SU-DHL-6 (cell line): ENCODE measurements at regions not wholly inside any gene's neighbourhood (a gene's known extent, or its start where the extent isn't known, plus 50 kb on each side); places are given as distances from the start of the nearest gene placed in this dataset.

Experiments used
- H2AFZ ChIP-seq: fragments of 200-600 bp; sonication (generic); 2 replicates; pipeline ENCODE4 v1.6.1; 2014; ENCODE audit warnings: low read depth, mild to moderate bottlenecking, moderate library complexity, mixed read lengths, antibody characterized with exemption, low read length; ENCODE audit not compliant: severe bottlenecking
- H3F3A ChIP-seq: fragments of 200-600 bp; shearing (Covaris generic); 2 replicates; pipeline ENCODE4 v1.6.0; 2016; ENCODE audit warnings: antibody characterized with exemption, mild to moderate bottlenecking; ENCODE audit not compliant: insufficient read depth
- H3K27ac ChIP-seq: fragments of 200-600 bp; sonication (generic); 2 replicates; pipeline ENCODE4 v1.5.1; 2016; ENCODE audit warnings: low read depth, mild to moderate bottlenecking, low read length, moderate library complexity, mixed read lengths
- H3K27me3 ChIP-seq: fragments of 200-600 bp; sonication (generic), shearing (Covaris generic); 2 replicates; pipeline ENCODE4 v1.6.0; 2014; ENCODE audit warnings: mild to moderate bottlenecking, low read length
- H3K36me3 ChIP-seq: fragments of 200-600 bp; sonication (generic); 2 replicates; pipeline ENCODE4 v1.6.1; 2014; ENCODE audit warnings: mild to moderate bottlenecking, low read length, mixed read lengths
- H3K4me2 ChIP-seq: fragments of 300-600, 200-600 bp; shearing (Covaris generic), sonication (generic); 2 replicates; pipeline ENCODE4 v1.6.0; 2014; ENCODE audit warnings: low read length, low read depth, mild to moderate bottlenecking; ENCODE audit not compliant: poor library complexity, severe bottlenecking
- H3K4me3 ChIP-seq: fragments of 200-600 bp; sonication (generic); 2 replicates; pipeline ENCODE4 v1.5.1; 2014; ENCODE audit warnings: antibody characterized with exemption, low read length, mild to moderate bottlenecking, mixed read lengths; ENCODE audit not compliant: insufficient read depth, poor library complexity, severe bottlenecking
- H3K79me2 ChIP-seq: fragments of 200-600 bp; sonication (generic); 2 replicates; pipeline ENCODE4 v1.6.1; 2014; ENCODE audit warnings: mild to moderate bottlenecking, low read length, moderate library complexity; ENCODE audit not compliant: insufficient read depth
- H3K9ac ChIP-seq: fragments of 200-600 bp; sonication (generic); 2 replicates; pipeline ENCODE4 v1.7.0; 2014; ENCODE audit warnings: mild to moderate bottlenecking, low read length
- H3K9me2 ChIP-seq: fragments of 200-600 bp; sonication (generic); replicated peaks from 2 replicates; pipeline ENCODE4 v1.6.1; 2014; ENCODE audit warnings: low read length; ENCODE audit not compliant: insufficient read depth
- H3K9me3 ChIP-seq: fragments of 200-600 bp; sonication (generic); 2 replicates; pipeline ENCODE4 v1.6.1; 2014; ENCODE audit warnings: low read length, mixed read lengths; ENCODE audit not compliant: insufficient read depth
- H4K20me1 ChIP-seq: fragments of 200-600 bp; sonication (generic); 2 replicates; pipeline ENCODE4 v1.6.1; 2014; ENCODE audit warnings: low read depth, mild to moderate bottlenecking, antibody characterized with exemption, low read length, moderate library complexity, mixed read lengths
- EZH2phosphoT487 ChIP-seq: fragments of 200-600 bp; sonication (generic), shearing (Covaris generic); conservative IDR thresholded peaks from 2 replicates; pipeline ENCODE4 v1.6.1; 2018; ENCODE audit warnings: mild to moderate bottlenecking, antibody characterized with exemption, low read length, moderate library complexity, mixed read lengths
- TF ChIP-seq, protein P1 (sequence below): fragments of 200-600 bp; sonication (generic); IDR thresholded peaks from one replicate; pipeline ENCODE4 v1.5.1; 2017; ENCODE audit warnings: antibody characterized with exemption, mild to moderate bottlenecking, low read length, moderate library complexity; ENCODE audit not compliant: insufficient read depth, poor library complexity, severe bottlenecking

DNA sequence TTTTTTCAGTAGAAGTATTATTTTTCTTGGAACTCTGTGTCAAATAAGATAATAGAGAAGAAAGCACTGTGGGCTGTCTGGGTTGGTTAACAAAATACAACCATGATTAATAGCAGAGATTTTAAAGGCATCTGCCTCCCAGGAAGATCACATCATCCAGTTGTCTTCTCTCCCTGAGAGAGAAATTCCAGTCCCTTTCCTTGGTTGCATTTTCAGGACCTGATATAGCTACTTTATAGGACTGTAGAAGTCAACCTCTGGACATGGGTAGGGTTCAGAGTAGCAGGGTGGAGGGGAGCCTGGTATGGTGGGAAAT is 309.9 kb upstream of the IGFBP3 start:
- Histone ChIP-seq H3F3A (no peaks in the 10 kb centered on the region), H3K4me2 (no peak overlapping the region), H3K36me3 (no peaks in the 10 kb centered on the region), H3K27ac (no peak overlapping the region), H3K79me2 (no peaks in the 10 kb centered on the region), H3K9me2 (no peaks in the 10 kb centered on the region), H2AFZ (no peak overlapping the region), H3K27me3 (no peaks in the 10 kb centered on the region), H3K4me3 (no peak overlapping the region), H4K20me1 (no peaks in the 10 kb centered on the region), H3K9ac (no peak overlapping the region), H3K9me3 (no peaks in the 10 kb centered on the region)
- TF ChIP-seq, protein P1, sequence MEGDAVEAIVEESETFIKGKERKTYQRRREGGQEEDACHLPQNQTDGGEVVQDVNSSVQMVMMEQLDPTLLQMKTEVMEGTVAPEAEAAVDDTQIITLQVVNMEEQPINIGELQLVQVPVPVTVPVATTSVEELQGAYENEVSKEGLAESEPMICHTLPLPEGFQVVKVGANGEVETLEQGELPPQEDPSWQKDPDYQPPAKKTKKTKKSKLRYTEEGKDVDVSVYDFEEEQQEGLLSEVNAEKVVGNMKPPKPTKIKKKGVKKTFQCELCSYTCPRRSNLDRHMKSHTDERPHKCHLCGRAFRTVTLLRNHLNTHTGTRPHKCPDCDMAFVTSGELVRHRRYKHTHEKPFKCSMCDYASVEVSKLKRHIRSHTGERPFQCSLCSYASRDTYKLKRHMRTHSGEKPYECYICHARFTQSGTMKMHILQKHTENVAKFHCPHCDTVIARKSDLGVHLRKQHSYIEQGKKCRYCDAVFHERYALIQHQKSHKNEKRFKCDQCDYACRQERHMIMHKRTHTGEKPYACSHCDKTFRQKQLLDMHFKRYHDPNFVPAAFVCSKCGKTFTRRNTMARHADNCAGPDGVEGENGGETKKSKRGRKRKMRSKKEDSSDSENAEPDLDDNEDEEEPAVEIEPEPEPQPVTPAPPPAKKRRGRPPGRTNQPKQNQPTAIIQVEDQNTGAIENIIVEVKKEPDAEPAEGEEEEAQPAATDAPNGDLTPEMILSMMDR, result no peak
- no peak for TF ChIP-seq EZH2phosphoT487

DNA sequence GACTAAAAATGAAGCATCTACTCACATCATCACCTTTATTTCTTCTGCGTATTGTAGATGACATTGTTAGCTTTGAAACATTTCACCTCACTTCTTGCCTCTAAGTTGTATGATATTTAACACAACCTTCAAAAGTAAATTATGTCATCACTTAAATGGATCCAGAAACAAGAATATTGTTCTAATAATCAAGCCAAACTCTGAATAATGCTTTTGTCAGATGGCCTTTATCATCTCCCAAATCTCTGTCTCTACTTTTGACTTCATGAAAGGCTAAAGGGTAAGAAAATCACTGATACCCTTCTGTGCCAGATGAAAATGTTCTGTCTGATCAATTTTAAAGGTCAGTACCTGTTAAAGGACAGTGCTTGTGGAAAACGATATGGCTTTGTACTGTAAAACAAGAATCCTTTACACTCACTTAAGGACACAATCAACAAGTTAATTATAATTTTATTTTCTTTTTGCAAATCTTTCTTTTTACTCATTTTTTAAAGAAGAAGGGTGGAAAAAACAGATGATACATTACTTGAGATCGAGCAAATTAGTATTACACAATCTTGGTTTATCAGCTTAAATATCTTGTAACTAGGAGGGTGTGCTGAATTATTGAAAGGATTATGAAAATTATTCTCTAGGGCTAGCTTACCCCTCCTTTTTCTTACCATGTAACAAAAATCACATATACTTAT is 309.4 kb upstream of the IGFBP3 start:
- Histone ChIP-seq H3K27me3 (no peaks in the 10 kb centered on the region), H3K9me3 (no peaks in the 10 kb centered on the region), H3K79me2 (no peaks in the 10 kb centered on the region), H3K4me3 (no peak overlapping the region), H3K36me3 (no peaks in the 10 kb centered on the region), H3K27ac (no peak overlapping the region), H4K20me1 (no peaks in the 10 kb centered on the region), H3K4me2 (no peak overlapping the region), H3K9me2 (no peaks in the 10 kb centered on the region), H3K9ac (no peak overlapping the region), H2AFZ (no peak overlapping the region), H3F3A (no peaks in the 10 kb centered on the region)
- TF ChIP-seq EZH2phosphoT487, result no peak
- TF ChIP-seq, protein P1, result no peak

DNA sequence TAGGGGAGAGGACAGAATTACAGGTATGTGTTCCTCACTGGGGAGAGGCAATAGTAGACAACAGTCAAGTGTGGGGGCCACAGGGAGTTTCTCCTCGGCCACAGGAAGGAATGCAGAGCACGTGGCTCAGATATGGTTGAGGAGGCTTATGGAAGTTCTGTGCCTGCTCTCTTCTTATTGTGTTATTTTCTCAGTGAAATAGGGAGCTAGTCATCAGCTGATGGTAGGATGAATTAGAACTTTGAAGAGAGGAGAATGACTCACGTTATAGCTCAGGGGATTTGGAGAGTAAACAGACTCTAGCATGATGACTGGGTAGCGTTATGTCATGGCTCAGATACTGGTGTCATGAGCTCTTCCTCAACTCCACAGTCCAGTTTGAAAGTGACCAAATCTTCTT is 308.3 kb upstream of the IGFBP3 start:
- no peak overlapping the region for H3K9ac ChIP-seq
- no peaks in the 10 kb centered on the region for H3K36me3 ChIP-seq
- no peak overlapping the region for H2AFZ ChIP-seq
- no peak overlapping the region for H3K4me2 ChIP-seq
- H3K27ac ChIP-seq, result no peak overlapping the region
- no peaks in the 10 kb centered on the region for H3K27me3 ChIP-seq
- H4K20me1 ChIP-seq, result no peaks in the 10 kb centered on the region
- H3K9me3 ChIP-seq, result no peaks in the 10 kb centered on the region
- no peaks in the 10 kb centered on the region for H3K79me2 ChIP-seq
- no peaks in the 10 kb centered on the region for H3K9me2 ChIP-seq
- TF ChIP-seq EZH2phosphoT487, result no peak
- TF ChIP-seq, protein P1, result no peak
- no peak overlapping the region for H3K4me3 ChIP-seq
- no peaks in the 10 kb centered on the region for H3F3A ChIP-seq

DNA sequence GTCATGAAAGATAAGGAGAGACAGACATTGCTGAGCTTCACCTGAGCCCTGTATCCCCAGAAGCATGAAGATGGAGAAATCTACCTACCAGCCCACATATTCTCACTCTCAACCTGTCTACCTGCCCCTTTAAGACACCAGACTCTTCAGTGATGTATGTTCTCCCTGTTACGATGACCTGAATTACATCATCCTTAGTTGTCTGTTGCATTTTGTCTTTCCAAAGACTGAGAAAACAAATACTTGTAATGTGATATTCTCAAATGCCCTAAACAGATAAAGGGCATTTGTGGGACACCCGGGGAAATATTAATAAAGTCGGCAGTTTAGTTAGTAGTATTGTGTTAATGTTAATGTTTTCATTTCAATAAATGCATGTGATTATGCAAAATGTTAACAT is 305.8 kb upstream of the IGFBP3 start:
- no peaks in the 10 kb centered on the region for H3K79me2 ChIP-seq
- H3K4me2 ChIP-seq, result no peak overlapping the region
- no peaks in the 10 kb centered on the region for H3K9me2 ChIP-seq
- no peaks in the 10 kb centered on the region for H3K36me3 ChIP-seq
- H3K9ac ChIP-seq, result no peak overlapping the region
- no peaks in the 10 kb centered on the region for H3K9me3 ChIP-seq
- H4K20me1 ChIP-seq, result no peaks in the 10 kb centered on the region
- H3K27ac ChIP-seq, result no peak overlapping the region
- no peak overlapping the region for H2AFZ ChIP-seq
- no peak overlapping the region for H3K4me3 ChIP-seq
- no peaks in the 10 kb centered on the region for H3F3A ChIP-seq
- no peaks in the 10 kb centered on the region for H3K27me3 ChIP-seq
- TF ChIP-seq, protein P1, result no peak
- no peak for TF ChIP-seq EZH2phosphoT487
